ENCODE measurements at regions not wholly inside any gene's neighbourhood (a gene's known extent, or its start where the extent isn't known, plus 50 kb on each side); places are given as distances from the start of the nearest gene placed in this dataset.
"Not testable (repeated sequence)": the region's sequence is repeated elsewhere in the genome, so short reads cannot be mapped to it uniquely, and the experiment has no call there.

- H3K36me3 Mint-ChIP-seq: no peaks in the 10 kb centered on the region
- H3K9me3 Mint-ChIP-seq: peaks cover 10% of the 10 kb centered on the region
- no peak overlapping the region for H3K27ac Mint-ChIP-seq
- H3K4me3 Mint-ChIP-seq: no peak overlapping the region
- no peaks in the 10 kb centered on the region for H3K27me3 Mint-ChIP-seq
- H3K4me1 Mint-ChIP-seq: no peaks in the 10 kb centered on the region
- CTCF ChIA-PET: no interaction called here
- no peak for DNase-seq
Observed at GRCh38 chr5:12147513-12147912, 243.3 kb upstream of the CTNND2 start.

- no peaks in the 10 kb centered on the region for H3K27me3 Mint-ChIP-seq
- no peaks in the 10 kb centered on the region for H3K36me3 Mint-ChIP-seq
- no peak overlapping the region for H3K4me3 Mint-ChIP-seq
- no peak for DNase-seq
- no peak overlapping the region for H3K27ac Mint-ChIP-seq
- CTCF ChIA-PET: no interaction called here
- H3K9me3 Mint-ChIP-seq: peaks cover 8% of the 10 kb centered on the region
- no peaks in the 10 kb centered on the region for H3K4me1 Mint-ChIP-seq
Observed at GRCh38 chr5:12141496-12141895, 237.2 kb upstream of the CTNND2 start.

GRCh38 chr5:12133520-12133919 is 229.3 kb upstream of the CTNND2 start:
- no peak for DNase-seq
- H3K4me3 Mint-ChIP-seq: no peak overlapping the region
- H3K36me3 Mint-ChIP-seq: no peaks in the 10 kb centered on the region
- no peaks in the 10 kb centered on the region for H3K4me1 Mint-ChIP-seq
- no peaks in the 10 kb centered on the region for H3K27me3 Mint-ChIP-seq
- H3K9me3 Mint-ChIP-seq: peaks cover 25% of the 10 kb centered on the region
- CTCF ChIA-PET: no interaction called here
- no peak overlapping the region for H3K27ac Mint-ChIP-seq

GRCh38 chr5:12131020-12131419 is 226.8 kb upstream of the CTNND2 start:
- H3K36me3 Mint-ChIP-seq, DNase-seq, H3K4me3 Mint-ChIP-seq, H3K27me3 Mint-ChIP-seq, H3K27ac Mint-ChIP-seq, H3K4me1 Mint-ChIP-seq, CTCF ChIA-PET: not testable (repeated sequence)
- H3K9me3 Mint-ChIP-seq: peaks cover 24% of the 10 kb centered on the region

- Mint-ChIP-seq H3K4me1 (no peaks in the 10 kb centered on the region), H3K27me3 (no peaks in the 10 kb centered on the region), H3K27ac (no peak overlapping the region), H3K36me3 (no peaks in the 10 kb centered on the region), H3K4me3 (no peak overlapping the region), H3K9me3 (peaks cover 12% of the 10 kb centered on the region)
- CTCF ChIA-PET: no interaction called here
- no peak for DNase-seq
Observed at GRCh38 chr5:12125895-12126294, 221.6 kb upstream of the CTNND2 start.

- no peak for DNase-seq
- H3K9me3 Mint-ChIP-seq: peaks cover 15% of the 10 kb centered on the region
- no peak overlapping the region for H3K4me3 Mint-ChIP-seq
- H3K27me3 Mint-ChIP-seq: no peaks in the 10 kb centered on the region
- no peak overlapping the region for H3K27ac Mint-ChIP-seq
- CTCF ChIA-PET: no interaction called here
- H3K4me1 Mint-ChIP-seq: no peaks in the 10 kb centered on the region
- no peaks in the 10 kb centered on the region for H3K36me3 Mint-ChIP-seq
Observed at GRCh38 chr5:12119657-12120056, 215.4 kb upstream of the CTNND2 start.

GRCh38 chr5:12114075-12114474 is 209.8 kb upstream of the CTNND2 start:
- H3K4me1 Mint-ChIP-seq: no peaks in the 10 kb centered on the region
- no peak for DNase-seq
- H3K9me3 Mint-ChIP-seq: peaks cover 9% of the 10 kb centered on the region
- no peaks in the 10 kb centered on the region for H3K27me3 Mint-ChIP-seq
- H3K27ac Mint-ChIP-seq: no peak overlapping the region
- CTCF ChIA-PET: no interaction called here
- no peaks in the 10 kb centered on the region for H3K36me3 Mint-ChIP-seq
- no peak overlapping the region for H3K4me3 Mint-ChIP-seq

GRCh38 chr5:12113062-12113461 is 208.8 kb upstream of the CTNND2 start:
- CTCF ChIA-PET: no interaction called here
- Mint-ChIP-seq H3K27me3 (no peaks in the 10 kb centered on the region), H3K4me1 (no peaks in the 10 kb centered on the region), H3K36me3 (no peaks in the 10 kb centered on the region), H3K27ac (no peak overlapping the region), H3K4me3 (no peak overlapping the region), H3K9me3 (peaks cover 9% of the 10 kb centered on the region)
- no peak for DNase-seq

- Mint-ChIP-seq H3K9me3 (no peaks in the 10 kb centered on the region), H3K4me1 (no peaks in the 10 kb centered on the region), H3K27me3 (no peaks in the 10 kb centered on the region)
Observed at GRCh38 chr5:12111261-12111660, 207.0 kb upstream of the CTNND2 start.

GRCh38 chr5:12110629-12111028 is 206.4 kb upstream of the CTNND2 start:
- Mint-ChIP-seq H3K4me3 (no peak overlapping the region), H3K27me3 (no peaks in the 10 kb centered on the region), H3K9me3 (no peaks in the 10 kb centered on the region), H3K36me3 (no peaks in the 10 kb centered on the region), H3K27ac (no peak overlapping the region), H3K4me1 (no peaks in the 10 kb centered on the region)
- CTCF ChIA-PET: no interaction called here
- no peak for DNase-seq

More at GRCh38 chr5:12111261-12111660, 207.0 kb upstream of the CTNND2 start:
- no peak for DNase-seq
- Mint-ChIP-seq H3K27ac (no peak overlapping the region), H3K4me3 (no peak overlapping the region), H3K36me3 (no peaks in the 10 kb centered on the region)
- CTCF ChIA-PET: no interaction called here

- H3K27me3 Mint-ChIP-seq: no peaks in the 10 kb centered on the region
- H3K4me1 Mint-ChIP-seq: no peaks in the 10 kb centered on the region
- H3K36me3 Mint-ChIP-seq: no peaks in the 10 kb centered on the region
- CTCF ChIA-PET: no interaction called here
- no peaks in the 10 kb centered on the region for H3K9me3 Mint-ChIP-seq
- no peak for DNase-seq
- no peak overlapping the region for H3K27ac Mint-ChIP-seq
- no peak overlapping the region for H3K4me3 Mint-ChIP-seq
Observed at GRCh38 chr5:12109075-12109688, 204.9 kb upstream of the CTNND2 start.

- H3K27me3 Mint-ChIP-seq: no peaks in the 10 kb centered on the region
- peaks cover 9% of the 10 kb centered on the region for H3K9me3 Mint-ChIP-seq
- H3K4me3 Mint-ChIP-seq: no peak overlapping the region
- DNase-seq: no peak
- no peak overlapping the region for H3K27ac Mint-ChIP-seq
- no peaks in the 10 kb centered on the region for H3K36me3 Mint-ChIP-seq
- no peaks in the 10 kb centered on the region for H3K4me1 Mint-ChIP-seq
- CTCF ChIA-PET: no interaction called here
Observed at GRCh38 chr5:12102151-12102550, 197.9 kb upstream of the CTNND2 start.

- no peak overlapping the region for H3K27ac Mint-ChIP-seq
- CTCF ChIA-PET: no interaction called here
- H3K27me3 Mint-ChIP-seq: no peaks in the 10 kb centered on the region
- H3K4me1 Mint-ChIP-seq: no peaks in the 10 kb centered on the region
- peaks cover 11% of the 10 kb centered on the region for H3K9me3 Mint-ChIP-seq
- no peak overlapping the region for H3K4me3 Mint-ChIP-seq
- no peaks in the 10 kb centered on the region for H3K36me3 Mint-ChIP-seq
- DNase-seq: no peak
Observed at GRCh38 chr5:12100542-12100941, 196.3 kb upstream of the CTNND2 start.

- Mint-ChIP-seq H3K27ac (no peak overlapping the region), H3K9me3 (peaks cover 15% of the 10 kb centered on the region), H3K36me3 (no peaks in the 10 kb centered on the region), H3K4me3 (no peak overlapping the region), H3K27me3 (no peaks in the 10 kb centered on the region), H3K4me1 (no peaks in the 10 kb centered on the region)
- DNase-seq: no peak
- CTCF ChIA-PET: no interaction called here
Observed at GRCh38 chr5:12099296-12099695, 195.1 kb upstream of the CTNND2 start.

GRCh38 chr5:12095808-12096281 is 191.6 kb upstream of the CTNND2 start:
- H3K4me1 Mint-ChIP-seq: no peaks in the 10 kb centered on the region
- H3K27ac Mint-ChIP-seq: no peak overlapping the region
- H3K27me3 Mint-ChIP-seq: no peaks in the 10 kb centered on the region
- H3K36me3 Mint-ChIP-seq: no peaks in the 10 kb centered on the region
- peaks cover 21% of the 10 kb centered on the region for H3K9me3 Mint-ChIP-seq
- DNase-seq: no peak
- H3K4me3 Mint-ChIP-seq: no peak overlapping the region
- CTCF ChIA-PET: no interaction called here

GRCh38 chr5:12093586-12093985 is 189.3 kb upstream of the CTNND2 start:
- Mint-ChIP-seq H3K9me3 (peaks cover 16% of the 10 kb centered on the region), H3K36me3 (no peaks in the 10 kb centered on the region), H3K27me3 (no peaks in the 10 kb centered on the region), H3K27ac (no peak overlapping the region), H3K4me3 (no peak overlapping the region), H3K4me1 (no peaks in the 10 kb centered on the region)
- no peak for DNase-seq
- CTCF ChIA-PET: no interaction called here
